ENCODE measurements at regions not wholly inside any gene's neighbourhood (a gene's known extent, or its start where the extent isn't known, plus 50 kb on each side); places are given as distances from the start of the nearest gene placed in this dataset.
"Not testable (repeated sequence)": the region's sequence is repeated elsewhere in the genome, so short reads cannot be mapped to it uniquely, and the experiment has no call there.

DNA sequence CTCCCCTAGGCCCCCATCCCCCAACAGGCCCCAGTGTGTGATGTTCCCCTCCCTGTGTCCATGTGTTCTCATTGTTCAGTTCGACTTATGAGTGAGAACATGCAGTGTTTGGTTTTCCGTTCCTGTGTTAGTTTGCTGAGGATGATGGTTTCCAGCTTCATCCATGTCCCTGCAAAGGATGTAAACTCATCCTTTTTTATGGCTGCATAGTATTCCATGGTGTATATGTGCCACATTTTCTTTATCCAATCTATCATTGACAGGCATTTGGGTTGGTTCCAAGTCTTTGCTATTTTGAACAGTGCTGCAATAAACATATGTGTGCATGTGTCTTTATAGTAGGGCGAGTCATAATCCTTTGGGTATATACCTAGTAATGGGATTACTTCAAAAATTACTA lies 295.8 kb upstream of the NUDT12 start:
- not testable (repeated sequence) for FAIRE-seq

DNA sequence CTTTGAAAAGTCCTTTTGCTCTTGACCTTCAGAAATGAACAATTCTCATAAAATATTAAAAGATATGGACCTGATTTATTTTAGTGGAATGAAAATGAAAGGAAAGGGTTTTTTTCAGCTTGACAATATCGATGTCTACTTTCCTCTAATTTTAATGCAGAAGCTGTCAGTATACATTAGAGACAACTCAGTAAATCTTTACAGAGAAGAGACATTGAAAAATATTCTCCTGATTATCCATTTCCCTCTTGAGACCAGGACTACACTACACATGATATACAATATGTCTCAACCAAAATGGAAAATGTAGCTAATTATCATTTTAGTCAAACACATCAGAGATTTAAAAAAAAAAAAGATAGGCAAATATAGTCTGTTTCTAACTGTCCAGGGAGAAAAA lies 288.5 kb upstream of the NUDT12 start:
- FAIRE-seq: no peak

DNA sequence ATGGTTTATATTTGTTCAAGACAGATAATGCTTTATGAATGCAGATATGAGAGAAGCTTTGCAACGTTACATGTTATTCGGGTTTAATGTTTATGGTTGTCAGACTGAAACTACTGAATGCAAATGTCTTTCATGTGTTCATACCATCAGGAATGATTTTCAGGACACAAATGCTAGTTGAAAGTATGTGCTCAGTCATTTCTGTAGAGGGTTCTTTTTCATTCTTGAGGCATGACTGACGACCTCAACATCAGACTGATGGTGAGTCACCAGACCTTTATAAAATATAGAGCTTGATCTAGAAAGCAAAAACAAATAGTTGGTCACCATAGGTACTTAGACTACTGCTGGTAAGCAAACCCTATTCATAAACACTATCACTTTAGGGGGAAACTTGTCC lies 287.3 kb upstream of the NUDT12 start:
- no peak for FAIRE-seq

DNA sequence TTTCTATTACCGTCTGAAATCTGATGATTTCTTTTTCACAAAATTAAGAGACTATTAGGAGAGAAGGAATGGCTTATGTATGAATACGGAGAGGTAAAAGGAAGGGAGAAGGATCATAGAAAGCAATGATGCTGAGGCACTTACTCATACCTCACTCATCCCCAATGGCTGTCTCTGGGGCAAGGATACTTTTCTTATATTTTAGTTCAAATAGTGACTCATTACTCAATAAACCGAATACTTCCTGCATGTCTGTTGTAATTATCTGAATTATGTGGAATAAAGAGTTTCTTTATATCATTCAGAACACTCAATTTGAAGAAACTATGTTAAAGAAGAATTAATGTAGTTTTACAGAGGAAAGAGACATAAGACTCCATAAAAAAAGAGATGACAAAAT lies 284.5 kb upstream of the NUDT12 start:
- no peak for FAIRE-seq

DNA sequence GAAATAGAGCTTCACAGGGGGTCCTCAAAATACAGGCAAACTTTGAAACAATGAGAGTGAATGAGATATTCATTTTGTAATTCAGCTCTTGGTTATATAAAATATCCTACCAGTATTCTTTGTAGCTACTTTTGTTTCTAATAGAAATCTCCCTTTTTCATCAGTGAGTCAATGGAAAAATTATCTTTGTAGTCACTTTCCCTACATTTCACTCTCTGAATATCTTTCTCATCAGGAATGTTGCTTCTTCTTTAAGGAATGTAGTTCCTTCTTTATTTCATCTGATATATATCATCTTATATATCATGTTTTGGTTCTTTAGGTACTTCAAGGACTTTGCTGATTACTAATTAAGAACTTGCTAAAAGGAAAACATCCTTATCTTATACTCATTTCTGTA lies 280.3 kb upstream of the NUDT12 start:
- no peak for FAIRE-seq

DNA sequence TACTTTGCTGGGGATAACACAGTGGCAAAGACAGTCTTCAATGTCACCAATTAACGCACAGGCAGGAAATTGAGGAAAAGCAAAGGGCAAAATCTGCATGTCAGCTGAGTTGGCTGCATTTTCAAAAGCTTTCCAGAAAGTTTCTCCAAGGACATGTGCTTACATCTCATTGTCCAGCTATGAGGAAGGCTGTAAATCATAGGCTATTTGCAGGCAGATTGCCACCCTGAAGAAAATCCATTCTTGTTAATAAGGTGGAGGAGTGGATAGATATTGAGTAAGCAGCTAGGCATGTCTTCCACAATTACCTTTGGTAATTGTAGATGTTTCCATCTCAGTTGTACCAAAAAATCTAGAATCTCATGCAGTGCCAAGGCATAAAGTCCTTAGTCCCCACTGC lies 278.0 kb upstream of the NUDT12 start:
- FAIRE-seq: no peak

DNA sequence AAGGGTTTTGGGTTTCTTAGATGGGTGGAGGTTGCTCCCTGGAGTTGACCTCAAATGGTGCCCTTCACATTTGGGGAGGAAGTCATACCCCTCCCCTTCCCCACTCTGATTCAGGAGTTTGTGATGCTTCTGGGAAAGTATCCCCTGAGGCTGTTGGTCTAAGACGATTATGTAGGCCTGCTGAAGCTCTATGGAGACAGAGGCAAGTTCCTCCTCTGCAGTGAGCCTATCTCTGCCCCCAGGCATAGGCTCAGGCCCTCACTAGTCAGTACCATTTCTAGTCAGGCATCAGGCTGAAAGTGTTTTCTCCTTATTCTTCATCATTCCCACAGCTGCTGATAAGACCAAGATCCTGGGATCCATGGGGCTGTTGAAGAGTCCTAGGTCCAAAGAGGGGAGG lies 271.6 kb upstream of the NUDT12 start:
- FAIRE-seq: no peak

DNA sequence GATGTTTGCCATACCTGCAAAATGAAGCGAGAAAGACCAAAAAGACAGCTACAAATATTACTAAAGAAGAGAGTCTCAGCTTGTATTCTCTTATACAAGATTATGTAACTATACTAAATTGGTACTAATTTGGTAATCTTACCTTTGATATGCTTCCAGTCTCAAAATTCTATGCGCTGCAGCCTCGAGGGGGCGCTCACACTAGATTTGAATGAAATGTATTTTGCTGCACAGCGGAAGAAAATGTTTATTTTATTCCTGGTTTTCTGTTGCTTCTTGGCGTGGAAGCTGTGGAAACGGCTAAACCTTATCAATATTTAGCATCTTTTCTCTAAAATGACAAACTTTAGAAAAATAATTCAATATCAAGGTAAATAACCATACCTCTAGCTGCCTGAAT lies 267.0 kb upstream of the NUDT12 start:
- no peak for FAIRE-seq

DNA sequence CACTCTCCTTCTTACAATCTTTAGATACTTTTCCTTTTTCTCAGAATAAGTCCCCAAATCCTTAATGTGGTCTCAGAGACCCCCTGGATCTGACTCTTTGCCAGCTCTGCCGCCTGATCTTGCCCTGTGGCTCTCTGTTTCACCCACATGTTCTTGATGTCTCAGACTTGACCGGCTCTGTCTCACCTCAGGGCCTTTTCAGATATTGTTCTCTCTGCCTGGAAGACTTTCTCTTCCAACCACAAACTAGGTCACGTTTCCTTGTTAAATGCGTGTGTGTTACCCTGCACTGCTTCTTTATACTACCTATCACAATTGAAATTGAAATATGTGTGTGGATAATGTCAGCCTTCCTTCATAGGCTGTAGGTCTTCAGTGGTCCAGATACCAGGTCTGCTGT lies 265.4 kb upstream of the NUDT12 start:
- FAIRE-seq: no peak

DNA sequence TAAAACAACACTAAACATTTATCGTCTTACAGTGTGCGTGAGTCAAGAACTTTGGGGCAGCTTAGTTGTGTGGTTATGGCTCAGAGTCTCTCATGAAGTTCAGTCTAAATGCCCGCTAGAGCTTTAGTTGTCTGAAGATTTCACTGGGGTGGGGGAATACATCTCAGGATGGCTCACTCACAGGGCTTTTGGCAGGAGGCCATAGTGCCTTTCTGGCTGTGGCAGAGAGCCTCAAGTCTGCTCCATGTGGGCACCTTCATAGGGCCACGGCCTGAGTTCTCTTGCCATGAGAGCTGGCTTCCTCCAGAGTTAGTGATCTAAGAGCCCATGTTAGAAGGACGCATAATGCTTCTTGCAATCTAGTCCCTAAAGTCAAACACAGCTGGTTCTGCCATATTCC lies 258.8 kb upstream of the NUDT12 start:
- FAIRE-seq: no peak

DNA sequence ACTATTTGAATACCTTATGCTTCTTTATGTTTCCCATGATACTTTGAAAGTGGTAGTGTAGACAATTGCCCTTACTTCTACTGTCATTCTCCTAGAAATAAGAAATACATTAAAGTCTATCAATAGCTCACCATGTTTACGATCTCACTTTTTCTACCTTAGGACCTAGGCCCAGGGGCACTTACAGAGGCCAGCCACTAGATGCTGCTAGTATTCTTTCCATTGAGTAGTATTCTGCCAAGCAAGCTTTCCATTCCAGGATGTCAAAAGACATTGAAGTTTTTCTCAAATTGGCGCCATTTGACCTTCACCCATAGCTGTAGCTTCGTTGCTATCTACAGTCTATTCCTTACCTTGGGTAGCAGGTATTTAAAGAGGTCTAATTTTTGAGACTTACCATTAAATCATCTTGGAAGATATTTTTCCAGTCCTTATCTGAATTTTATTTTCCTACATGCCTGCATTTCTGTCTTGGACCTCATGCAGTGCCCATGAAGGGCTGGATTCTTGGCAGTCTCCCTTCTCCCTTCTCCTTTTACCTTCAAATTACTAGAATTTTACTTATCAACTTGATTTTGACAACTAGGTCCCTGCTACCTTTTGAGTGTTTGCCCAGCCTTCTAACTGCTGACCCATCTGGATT lies 246.0 kb upstream of the NUDT12 start:
- FAIRE-seq: no peak

DNA sequence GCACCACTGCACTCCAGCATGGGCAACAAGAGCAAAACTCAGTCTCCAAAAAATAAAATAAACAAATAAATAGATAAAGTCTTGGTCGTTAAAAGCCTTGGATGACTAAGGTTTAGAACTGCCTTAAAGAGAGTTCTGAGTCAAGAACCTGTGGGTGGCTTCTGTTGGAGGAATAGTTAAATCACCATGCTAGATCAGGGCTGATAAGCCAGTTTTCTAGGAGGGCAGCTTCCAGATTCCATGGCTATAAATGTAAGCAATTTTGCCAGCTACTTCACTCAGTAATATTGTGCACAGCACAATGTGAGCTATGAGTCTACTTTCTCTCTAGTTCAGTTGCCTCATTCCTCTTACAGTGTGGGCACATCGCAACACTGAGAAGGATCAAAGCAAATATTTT lies 242.1 kb upstream of the NUDT12 start:
- no peak for FAIRE-seq

DNA sequence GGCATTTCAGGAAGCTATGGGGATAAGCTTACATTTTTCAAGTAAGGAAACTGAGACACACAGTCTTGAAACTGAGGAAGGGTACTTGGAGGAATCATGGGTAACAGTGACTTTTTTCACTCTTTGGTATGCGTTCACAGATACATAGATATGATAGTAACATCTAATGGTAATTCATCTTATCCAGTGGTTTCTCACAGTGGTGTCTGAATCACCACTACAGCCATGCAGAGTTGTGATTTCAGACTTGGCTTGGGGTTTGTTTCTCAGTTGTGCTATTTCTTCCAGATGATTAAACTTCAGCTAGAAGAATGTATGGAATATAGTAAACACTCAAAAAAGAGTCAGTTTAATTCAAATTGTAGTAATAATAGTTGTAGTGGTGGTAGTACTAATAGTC lies 239.1 kb upstream of the NUDT12 start:
- no peak for FAIRE-seq

DNA sequence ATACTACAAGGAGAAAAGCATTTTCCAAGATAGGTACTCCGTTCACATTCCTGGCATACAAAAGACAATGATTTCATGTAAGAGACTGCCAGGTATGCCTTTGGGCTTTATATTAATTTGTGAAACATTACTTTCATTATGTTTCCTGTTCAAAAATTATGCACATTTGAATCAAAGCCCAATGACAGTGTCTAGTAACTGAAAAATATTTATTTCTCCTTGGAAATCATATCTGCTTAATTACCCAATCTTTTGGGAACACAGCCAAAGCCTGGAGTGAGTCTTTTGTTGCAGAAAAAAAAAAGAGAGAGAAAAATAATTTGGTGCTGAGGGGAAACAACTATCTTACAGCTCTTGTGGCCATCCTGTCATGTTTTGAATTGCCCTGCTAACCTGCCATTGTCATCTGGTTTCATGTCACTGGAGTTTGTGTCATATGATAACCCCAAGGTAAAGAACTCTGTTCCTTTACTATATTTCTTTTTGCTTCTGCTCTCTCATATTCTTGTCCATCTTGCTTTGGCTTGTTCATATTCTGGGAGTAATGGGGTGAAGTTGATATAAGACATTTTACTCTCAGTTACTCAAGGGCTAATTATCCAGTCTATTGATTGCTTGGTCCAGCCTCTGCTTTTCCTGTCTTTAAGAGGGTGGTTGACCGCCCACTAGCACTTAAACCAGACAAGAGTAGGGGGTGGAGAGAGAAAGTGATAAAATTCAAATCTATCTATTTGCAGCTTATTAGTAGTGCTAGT lies 238.3 kb upstream of the NUDT12 start:
- no peak for FAIRE-seq

DNA sequence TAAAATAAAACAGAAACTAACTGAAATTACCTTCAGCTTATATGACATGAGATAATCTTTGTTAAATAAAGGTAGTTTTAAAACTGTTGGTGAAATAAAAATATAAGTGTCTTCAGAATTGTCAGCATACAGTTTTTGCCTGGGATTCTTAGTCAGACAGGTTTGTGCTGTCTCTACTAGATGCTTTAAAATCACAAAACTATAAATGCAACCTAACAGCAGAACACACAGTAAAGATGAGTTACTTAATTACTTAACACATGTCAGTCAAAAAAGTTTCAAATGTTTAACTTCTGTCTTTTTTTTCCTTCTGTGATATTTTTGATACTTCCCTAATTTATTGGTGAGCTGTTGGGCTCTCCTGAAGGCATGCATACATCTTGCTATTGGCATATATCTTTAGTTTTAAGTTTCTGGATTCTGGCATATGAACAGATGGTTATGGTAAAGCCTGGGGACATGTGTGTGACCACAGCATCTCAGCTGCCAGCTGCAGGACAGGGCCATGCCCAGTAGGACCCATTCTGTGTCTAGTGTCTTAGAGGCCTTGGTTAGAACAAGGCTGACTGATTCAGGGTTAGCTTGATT lies 231.1 kb upstream of the NUDT12 start:
- no peak for FAIRE-seq

DNA sequence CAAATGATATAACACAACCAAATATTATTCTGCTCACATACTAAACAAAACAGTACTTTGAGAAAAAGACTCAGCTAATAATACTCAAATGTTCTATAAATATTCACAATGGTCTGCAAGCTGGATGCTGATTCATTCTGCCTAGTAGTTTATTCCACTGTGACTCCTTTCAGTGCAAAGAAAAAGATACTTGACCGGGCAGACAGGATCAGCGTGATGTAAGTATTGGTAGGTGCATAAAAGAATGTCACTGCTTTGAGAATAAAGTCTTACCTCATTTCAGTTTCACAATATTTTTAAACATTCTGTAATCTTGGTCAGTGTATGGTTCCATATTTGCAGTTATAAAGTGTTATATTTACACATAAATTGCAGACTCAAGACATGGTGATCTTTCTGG lies 223.0 kb upstream of the NUDT12 start:
- no peak for FAIRE-seq

DNA sequence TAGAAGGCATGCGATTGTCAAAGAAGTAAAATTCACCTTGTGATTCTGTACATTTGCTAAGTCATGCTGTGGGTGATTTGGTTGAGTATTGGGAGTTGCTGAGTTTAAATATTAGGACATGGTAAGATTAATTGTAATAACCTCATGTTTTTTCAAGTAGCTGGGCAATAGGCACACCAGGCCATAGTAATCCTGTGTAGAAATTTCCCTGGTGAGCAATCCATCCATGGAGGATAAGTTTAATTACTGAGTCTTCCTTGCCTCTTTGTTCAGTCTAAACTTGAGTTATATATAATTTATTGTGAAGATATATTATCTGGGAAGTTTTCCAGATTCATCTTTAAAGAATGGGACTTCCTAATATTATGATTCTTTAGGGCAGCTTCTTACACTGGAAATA lies 221.1 kb upstream of the NUDT12 start:
- FAIRE-seq: no peak

DNA sequence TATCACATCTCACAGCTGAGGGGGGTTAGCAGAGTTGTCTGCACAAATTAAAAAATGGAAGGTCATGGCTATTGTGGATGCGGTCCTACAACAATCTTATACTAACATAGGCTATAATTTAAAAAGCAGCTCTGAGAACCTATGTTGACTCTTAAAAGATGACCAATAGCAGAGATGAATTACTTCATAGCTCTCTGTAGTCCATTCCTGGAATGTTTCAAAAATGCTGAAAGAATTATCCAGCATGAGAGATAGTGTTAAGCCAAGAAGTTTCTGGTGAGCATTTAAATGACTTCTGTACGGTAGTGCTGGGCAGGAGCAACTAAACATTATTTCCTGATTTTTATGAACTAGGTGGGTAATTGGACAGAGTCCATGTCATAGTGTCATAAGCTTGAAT lies 218.2 kb upstream of the NUDT12 start:
- no peak for FAIRE-seq

DNA sequence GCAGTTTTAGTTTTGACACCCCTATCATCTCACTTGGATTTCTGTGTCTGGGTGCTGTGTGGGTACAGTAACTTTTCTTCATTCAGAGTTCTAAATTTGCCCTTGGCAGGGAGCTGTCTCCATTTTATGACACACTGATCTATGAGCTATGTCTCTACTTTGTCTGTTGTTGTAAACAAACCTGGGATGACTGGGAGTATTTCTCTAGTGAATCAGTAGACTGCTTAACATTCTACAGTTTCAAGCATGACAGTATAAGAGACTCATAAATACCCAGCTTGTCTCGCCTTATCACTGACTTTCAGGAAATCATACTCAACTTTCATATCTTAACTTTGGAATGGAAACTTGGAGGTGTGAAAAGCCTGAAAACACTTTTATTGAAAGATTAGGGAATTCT lies 212.1 kb upstream of the NUDT12 start:
- no peak for FAIRE-seq

DNA sequence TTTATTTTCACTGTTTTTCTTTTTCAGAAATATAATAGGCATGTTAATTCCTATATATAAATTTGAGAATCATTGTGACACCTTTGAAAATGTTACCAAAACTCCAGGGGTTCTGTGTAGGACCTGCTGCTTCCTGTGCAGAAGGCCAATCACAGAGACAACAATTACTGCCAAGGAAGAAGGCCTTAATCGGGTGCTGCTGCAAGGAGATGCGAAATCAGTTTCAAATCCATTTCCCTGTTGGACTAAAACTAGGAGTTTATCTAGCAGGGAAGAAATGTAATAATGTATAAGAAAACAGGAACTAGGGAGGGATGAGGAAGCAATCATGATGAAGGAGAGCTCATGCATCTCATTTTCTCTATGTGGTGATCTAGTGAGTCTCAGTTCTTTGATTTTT lies 209.7 kb upstream of the NUDT12 start:
- FAIRE-seq: no peak

DNA sequence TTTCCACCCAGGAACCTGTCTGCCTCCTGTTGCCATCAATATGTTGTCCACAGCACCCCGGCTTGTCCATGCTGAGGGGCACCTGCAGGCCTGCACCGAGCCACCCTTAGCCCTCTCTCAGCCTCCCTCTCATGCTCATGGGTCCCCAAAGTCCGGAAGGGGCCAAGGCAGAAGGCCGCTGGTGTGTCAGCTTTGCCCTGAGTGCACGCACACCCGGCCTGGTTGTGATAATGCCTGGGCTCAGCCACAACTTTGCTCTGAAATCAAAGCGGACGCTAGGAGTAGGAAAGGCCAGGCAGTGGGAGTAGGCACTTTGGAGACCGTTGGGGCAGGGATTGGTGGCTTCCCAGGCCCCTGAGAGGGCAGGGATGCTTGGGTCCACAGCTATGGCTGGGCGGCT lies 201.8 kb upstream of the NUDT12 start:
- FAIRE-seq: no peak

DNA sequence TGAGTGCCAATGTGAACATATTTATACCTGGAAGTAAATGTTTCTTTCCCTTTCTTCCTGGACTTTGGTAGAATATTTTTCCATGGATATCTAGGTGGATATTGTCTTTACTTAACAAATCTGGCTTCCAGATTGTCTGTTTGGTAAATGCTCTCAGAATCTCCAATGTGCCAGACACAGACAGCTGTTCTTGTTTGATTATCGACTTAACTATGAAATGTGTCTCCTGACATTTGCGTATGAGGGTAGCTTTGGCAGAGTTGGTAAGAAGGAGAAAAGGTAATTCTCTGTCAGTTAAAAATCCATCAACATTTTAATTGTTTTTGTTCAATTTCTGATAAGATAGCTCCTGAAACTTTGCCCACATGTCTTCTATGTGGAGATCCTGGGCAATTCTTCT lies 196.4 kb upstream of the NUDT12 start:
- FAIRE-seq: no peak

DNA sequence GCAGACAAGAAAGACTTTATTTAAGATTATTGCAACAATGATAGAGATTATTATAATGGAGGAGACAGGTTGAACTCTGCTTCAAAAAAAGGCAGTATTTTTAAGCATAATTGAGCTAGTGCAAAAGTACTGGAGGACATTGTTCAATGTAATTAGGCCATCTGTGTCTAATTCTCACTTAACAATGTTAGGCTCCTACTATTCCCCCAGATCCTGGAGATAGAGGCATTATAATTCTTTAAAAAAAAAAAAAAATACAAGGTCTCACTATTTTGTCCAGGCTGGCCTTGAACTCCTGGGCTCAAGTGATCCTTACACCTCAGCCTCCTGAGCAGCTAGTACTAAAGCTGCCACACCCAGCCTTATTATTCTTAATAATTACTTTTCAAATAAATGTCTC lies 193.4 kb upstream of the NUDT12 start:
- FAIRE-seq: no peak

DNA sequence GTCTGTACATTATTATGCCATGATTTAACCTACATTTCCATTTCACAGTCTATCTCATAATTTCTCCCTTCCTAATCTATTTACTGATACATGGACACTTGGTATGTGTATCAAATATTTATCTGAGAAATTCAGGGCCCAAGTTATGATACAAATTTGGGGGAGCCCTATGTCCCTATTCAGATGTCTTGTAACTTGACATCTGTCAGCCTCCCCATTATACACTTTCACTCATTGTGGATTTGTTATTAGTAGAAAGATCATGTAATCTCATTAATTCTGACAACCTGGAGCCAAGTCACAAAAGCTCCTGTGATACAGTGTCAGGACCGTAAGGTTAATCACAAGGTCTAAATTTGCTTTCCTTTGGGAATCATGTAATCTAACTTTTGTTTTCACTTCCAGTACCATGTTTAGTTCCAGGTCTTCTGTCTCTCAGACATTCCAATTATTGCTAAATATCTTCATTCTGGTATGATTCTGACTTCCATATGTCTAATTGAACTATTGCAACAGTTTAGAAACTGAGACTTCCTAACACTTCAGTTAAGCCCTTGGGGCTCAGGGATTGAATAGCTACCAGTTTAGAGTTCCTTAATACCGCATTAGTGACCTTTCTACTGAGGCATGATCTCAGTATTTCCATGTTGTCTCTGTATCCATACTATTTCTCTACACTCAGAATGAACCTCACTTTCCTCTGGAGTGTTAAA lies 182.9 kb upstream of the NUDT12 start:
- FAIRE-seq: no peak

Measured in colon (tissue), 2 donors.